ENCODE measurements at regions not wholly inside any gene's neighbourhood (a gene's known extent, or its start where the extent isn't known, plus 50 kb on each side); places are given as distances from the start of the nearest gene placed in this dataset.
A peak's percentile ranks its signal among the peaks of the same experiment; 100 is the strongest.

DNA sequence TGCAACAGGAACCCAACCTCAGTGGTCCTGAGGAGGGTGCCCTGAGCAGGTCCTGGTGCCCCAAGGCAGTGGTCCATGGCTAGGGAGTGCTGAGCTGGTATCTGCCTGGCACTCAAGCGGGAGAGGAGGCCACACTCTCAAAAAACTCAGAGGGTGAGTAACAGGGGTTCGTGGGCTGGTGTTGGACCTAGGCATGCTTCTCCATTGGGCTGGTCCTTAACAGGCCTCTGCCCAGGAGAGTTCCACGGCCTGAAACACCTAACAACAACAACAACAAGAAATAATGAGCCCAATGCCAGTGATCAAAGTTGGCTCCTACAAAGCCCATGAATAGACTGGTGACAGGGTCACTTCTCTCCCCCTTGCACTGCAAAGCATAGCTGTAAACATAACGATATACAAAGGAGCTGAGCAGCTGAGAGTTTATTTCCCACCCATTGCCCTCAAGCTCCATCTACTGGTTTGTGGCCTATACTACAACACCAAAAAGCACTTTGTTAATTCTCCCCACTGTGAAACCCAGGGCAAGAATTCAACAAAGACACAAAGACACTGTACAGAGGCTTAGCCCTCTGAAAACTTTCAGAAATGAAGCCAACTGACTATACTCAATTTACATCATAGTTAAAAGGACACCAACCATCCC lies 736.1 kb upstream of the ADGRL3 start:
- peak; percentile 43 to 68 for TF ChIP-seq CTCF (conservative IDR thresholded peaks at IDR 0.05 in 1 of 2, IDR thresholded peaks at IDR 0.05 in 1 of 2; ENCODE audit: extremely low read depth in 1 of 2, insufficient read depth in 1 of 2, low read depth in 1 of 2, low read length in 2 of 2)
- TF ChIP-seq EZH2 (IDR thresholded peaks at IDR 0.05; ENCODE audit: borderline replicate concordance, low read length) = no peak

Data from mammary epithelial cell (primary cell).